GM23248 (cell line): ENCODE measurements at regions not wholly inside any gene's neighbourhood (a gene's known extent, or its start where the extent isn't known, plus 50 kb on each side); places are given as distances from the start of the nearest gene placed in this dataset.

Experiments
- DNase-seq: peaks from one replicate; pipeline ENCODE4 v3.0.0-alpha.2; 2015
- H2AFZ ChIP-seq: fragments of 200-600 bp; sonication (generic); 2 replicates; pipeline ENCODE4 v1.6.1; 2016; ENCODE audit warnings: antibody characterized with exemption
- H3F3A ChIP-seq: fragments of 200-600 bp; sonication (generic); 2 replicates; pipeline ENCODE4 v1.6.1; 2016; ENCODE audit warnings: mild to moderate bottlenecking, antibody characterized with exemption, mixed run types; ENCODE audit not compliant: insufficient read depth
- H3K27ac ChIP-seq: fragments of 200-600 bp; sonication (generic); 2 replicates; pipeline ENCODE4 v1.5.1; 2016; ENCODE audit warnings: mild to moderate bottlenecking
- H3K27me3 ChIP-seq: fragments of 200-600 bp; sonication (generic); replicated peaks from 2 replicates; pipeline ENCODE4 v1.6.1; 2016; ENCODE audit warnings: mild to moderate bottlenecking; ENCODE audit not compliant: insufficient read depth
- H3K36me3 ChIP-seq: fragments of 200-600 bp; sonication (generic); 2 replicates; pipeline ENCODE4 v1.6.1; 2016; ENCODE audit warnings: low read depth, mild to moderate bottlenecking
- H3K4me1 ChIP-seq: fragments of 200-600 bp; sonication (generic); 2 replicates; pipeline ENCODE4 v1.6.1; 2016; ENCODE audit warnings: mild to moderate bottlenecking; ENCODE audit not compliant: insufficient read depth
- H3K4me2 ChIP-seq: fragments of 200-600 bp; sonication (generic); one replicate; pipeline ENCODE4 v1.6.1; 2016; ENCODE audit warnings: mild to moderate bottlenecking; ENCODE audit not compliant: unreplicated experiment
- H3K4me3 ChIP-seq: fragments of 200-600 bp; sonication (generic); 2 replicates; pipeline ENCODE4 v1.5.1; 2016; ENCODE audit warnings: mild to moderate bottlenecking
- H3K79me2 ChIP-seq: fragments of 200-600 bp; sonication (generic); 2 replicates; pipeline ENCODE4 v1.6.1; 2016; ENCODE audit warnings: mild to moderate bottlenecking; ENCODE audit not compliant: insufficient read depth
- H3K9ac ChIP-seq: fragments of 200-600 bp; sonication (generic); 2 replicates; pipeline ENCODE4 v1.6.1; 2016; ENCODE audit warnings: mild to moderate bottlenecking
- H3K9me2 ChIP-seq: fragments of 200-600 bp; sonication (generic); 2 replicates; pipeline ENCODE4 v1.6.1; 2016; ENCODE audit warnings: mixed run types, mild to moderate bottlenecking, moderate library complexity; ENCODE audit not compliant: insufficient read depth
- H3K9me3 ChIP-seq: fragments of 200-600 bp; sonication (generic); one replicate; pipeline ENCODE4 v1.6.1; 2017; ENCODE audit warnings: low read depth
- H4K20me1 ChIP-seq: fragments of 200-600 bp; sonication (generic); 2 replicates; pipeline ENCODE4 v1.6.0; 2016; ENCODE audit not compliant: insufficient read depth
- EZH2 ChIP-seq: fragments of 200-600 bp; sonication (generic); IDR thresholded peaks from 2 replicates; pipeline ENCODE4 v1.6.1; 2018; ENCODE audit warnings: antibody characterized with exemption, mild to moderate bottlenecking; ENCODE audit not compliant: insufficient read depth, poor library complexity, severe bottlenecking
- EZH2phosphoT487 ChIP-seq: fragments of 200-600 bp; sonication (generic); IDR thresholded peaks from 2 replicates; pipeline ENCODE4 v1.6.1; 2018; ENCODE audit warnings: antibody characterized with exemption, moderate library complexity, mild to moderate bottlenecking, low read depth; ENCODE audit not compliant: insufficient read depth
- WGBS, 2 experiments: methylation state at CpG; one replicate each; pipeline ENCODE4 v1.1.6; 2015 to 2017; ENCODE audit warnings: low lambda C conversion rate in 2 of 2, low coverage in 1 of 2; ENCODE audit errors: missing lambda C conversion rate in 2 of 2; 5-methylcytosine and 5-hydroxymethylcytosine counted together
- in situ Hi-C: fragments of 300-500 bp; cut with MboI; formaldehyde crosslinking; loops from 2 replicates; pipeline ENCODE4 v1.15.0; 2020

GRCh38 chr19:30692879-30693503, 320.8 kb downstream of the ZNF536 start:
- Histone ChIP-seq H4K20me1 (no peaks in the 10 kb centered on the region), H3K27me3 (peaks cover 38% of the 10 kb centered on the region), H3K9me3 (no peaks in the 10 kb centered on the region), H3K36me3 (no peaks in the 10 kb centered on the region), H3K79me2 (no peaks in the 10 kb centered on the region), H3K4me2 (peak overlapping the region; percentile 78), H3K4me3 (peak overlapping the region; percentile 64), H3K9ac (no peak overlapping the region), H3K27ac (no peak overlapping the region), H3K9me2 (no peaks in the 10 kb centered on the region), H2AFZ (peak overlapping the region; percentile 64), H3K4me1 (no peaks in the 10 kb centered on the region), H3F3A (no peaks in the 10 kb centered on the region)
- TF ChIP-seq EZH2phosphoT487 (no peak), EZH2 (no peak)
- DNase-seq, result no peak
- in situ Hi-C loops, result loop anchor here (25.0 kb wide), 1 partner anchor 1544 kb away; no protein-coding TSS in a partner anchor
- 30 to 36% methylated on average over 12 of the region's 12 CpGs for WGBS, 2 experiments

- no peaks in the 10 kb centered on the region for H3K9me3 ChIP-seq
- no peaks in the 10 kb centered on the region for H3K4me1 ChIP-seq
- TF ChIP-seq EZH2phosphoT487, result no peak
- TF ChIP-seq EZH2, result no peak
- no peak overlapping the region for H3K27ac ChIP-seq
- peak; percentile 60 for DNase-seq
- peak overlapping the region; percentile 30; the same call in 1 of the 2 replicates for H3K9ac ChIP-seq
- no peaks in the 10 kb centered on the region for H3K79me2 ChIP-seq
- H2AFZ ChIP-seq, result peak overlapping the region; percentile 64
- H3K9me2 ChIP-seq, result no peaks in the 10 kb centered on the region
- 3% methylated on average over 21 of the region's 21 CpGs for WGBS, 2 experiments
- H3F3A ChIP-seq, result no peaks in the 10 kb centered on the region
- in situ Hi-C loops, result loop anchor here (25.0 kb wide), 1 partner anchor 1545 kb away; no protein-coding TSS in a partner anchor
- peaks cover 44% of the 10 kb centered on the region for H3K27me3 ChIP-seq
- no peaks in the 10 kb centered on the region for H4K20me1 ChIP-seq
- no peaks in the 10 kb centered on the region for H3K36me3 ChIP-seq
- H3K4me3 ChIP-seq, result peak overlapping the region; percentile 64
- peak overlapping the region; percentile 78 for H3K4me2 ChIP-seq
Observed at GRCh38 chr19:30692181-30692811, 320.1 kb downstream of the ZNF536 start.

GRCh38 chr19:30691819-30692166, 319.6 kb downstream of the ZNF536 start:
- H2AFZ ChIP-seq, result no peak overlapping the region
- no peaks in the 10 kb centered on the region for H3K79me2 ChIP-seq
- TF ChIP-seq EZH2 (no peak), EZH2phosphoT487 (no peak)
- no peak overlapping the region for H3K9ac ChIP-seq
- 51% methylated on average over 9 to 10 of the region's 10 CpGs for WGBS, 2 experiments
- in situ Hi-C loops, result loop anchor here (25.0 kb wide), 1 partner anchor 1546 kb away; no protein-coding TSS in a partner anchor
- peak overlapping the region; percentile 78 for H3K4me2 ChIP-seq
- H3K27me3 ChIP-seq, result peaks cover 49% of the 10 kb centered on the region
- H3K36me3 ChIP-seq, result no peaks in the 10 kb centered on the region
- H4K20me1 ChIP-seq, result no peaks in the 10 kb centered on the region
- H3F3A ChIP-seq, result no peaks in the 10 kb centered on the region
- H3K9me2 ChIP-seq, result no peaks in the 10 kb centered on the region
- DNase-seq, result no peak
- H3K9me3 ChIP-seq, result no peaks in the 10 kb centered on the region
- no peaks in the 10 kb centered on the region for H3K4me1 ChIP-seq
- H3K27ac ChIP-seq, result no peak overlapping the region
- peak overlapping the region; percentile 64; the same call in 1 of the 2 replicates for H3K4me3 ChIP-seq

GRCh38 chr19:30690935-30691818, 319.0 kb downstream of the ZNF536 start:
- in situ Hi-C loops, result loop anchor here (25.0 kb wide), 1 partner anchor 1546 kb away; no protein-coding TSS in a partner anchor
- WGBS, 2 experiments, result 81 to 82% methylated on average over 22 of the region's 22 CpGs
- H3K4me1 ChIP-seq, result no peaks in the 10 kb centered on the region

More at GRCh38 chr19:30690935-30691818, 319.0 kb downstream of the ZNF536 start:
- no peaks in the 10 kb centered on the region for H3K36me3 ChIP-seq
- H3F3A ChIP-seq, result no peaks in the 10 kb centered on the region
- H3K27me3 ChIP-seq, result peaks cover 55% of the 10 kb centered on the region
- H3K9me3 ChIP-seq, result no peaks in the 10 kb centered on the region
- no peak overlapping the region for H2AFZ ChIP-seq
- H3K4me3 ChIP-seq, result no peak overlapping the region
- TF ChIP-seq EZH2 (no peak), EZH2phosphoT487 (no peak)
- no peak overlapping the region for H3K4me2 ChIP-seq
- H3K79me2 ChIP-seq, result no peaks in the 10 kb centered on the region
- H4K20me1 ChIP-seq, result no peaks in the 10 kb centered on the region
- no peak overlapping the region for H3K9ac ChIP-seq
- no peaks in the 10 kb centered on the region for H3K9me2 ChIP-seq
- no peak overlapping the region for H3K27ac ChIP-seq
- DNase-seq, result no peak
